ENCODE measurements at regions not wholly inside any gene's neighbourhood (a gene's known extent, or its start where the extent isn't known, plus 50 kb on each side); places are given as distances from the start of the nearest gene placed in this dataset.
A peak's percentile ranks its signal among the peaks of the same experiment; 100 is the strongest.

DNA sequence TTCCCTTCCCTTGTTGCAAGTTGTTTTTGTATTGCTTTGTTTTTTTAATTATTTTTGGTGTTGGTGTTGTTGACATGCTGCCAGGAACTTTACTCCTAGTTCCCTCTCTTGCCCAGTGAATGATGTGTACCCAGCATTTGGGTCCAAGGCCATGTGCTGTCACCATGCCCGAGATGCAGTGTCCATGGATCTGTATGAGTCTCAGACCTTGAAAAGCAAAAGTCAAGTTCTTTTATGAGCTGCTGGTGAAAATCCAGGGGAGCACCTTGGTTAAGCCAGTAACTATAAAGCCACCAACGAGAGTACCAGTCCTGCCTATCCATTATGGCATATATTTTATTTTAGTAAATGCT, 236.4 kb downstream of the BCL11A start:
- peaks cover 15% of the 10 kb centered on the region for H3K4me1 ChIP-seq
- intact Hi-C loops (cut with DNase I) = no loop called here
- 40 to 43% methylated on average over 2 of the region's 2 CpGs for WGBS, 2 donors
- H3K27ac ChIP-seq = no peak overlapping the region
- H3K36me3 ChIP-seq (replicated peaks in 1 of 2; ENCODE audit: insufficient read depth in 1 of 2, low read depth in 2 of 2) = no peaks in the 10 kb centered on the region
- no peak overlapping the region for H3K4me3 ChIP-seq
- ATAC-seq (no peak), DNase-seq (no peak)
- H3K27me3 ChIP-seq = no peaks in the 10 kb centered on the region
- H3K9me3 ChIP-seq = no peaks in the 10 kb centered on the region
- TF ChIP-seq, protein P1, sequence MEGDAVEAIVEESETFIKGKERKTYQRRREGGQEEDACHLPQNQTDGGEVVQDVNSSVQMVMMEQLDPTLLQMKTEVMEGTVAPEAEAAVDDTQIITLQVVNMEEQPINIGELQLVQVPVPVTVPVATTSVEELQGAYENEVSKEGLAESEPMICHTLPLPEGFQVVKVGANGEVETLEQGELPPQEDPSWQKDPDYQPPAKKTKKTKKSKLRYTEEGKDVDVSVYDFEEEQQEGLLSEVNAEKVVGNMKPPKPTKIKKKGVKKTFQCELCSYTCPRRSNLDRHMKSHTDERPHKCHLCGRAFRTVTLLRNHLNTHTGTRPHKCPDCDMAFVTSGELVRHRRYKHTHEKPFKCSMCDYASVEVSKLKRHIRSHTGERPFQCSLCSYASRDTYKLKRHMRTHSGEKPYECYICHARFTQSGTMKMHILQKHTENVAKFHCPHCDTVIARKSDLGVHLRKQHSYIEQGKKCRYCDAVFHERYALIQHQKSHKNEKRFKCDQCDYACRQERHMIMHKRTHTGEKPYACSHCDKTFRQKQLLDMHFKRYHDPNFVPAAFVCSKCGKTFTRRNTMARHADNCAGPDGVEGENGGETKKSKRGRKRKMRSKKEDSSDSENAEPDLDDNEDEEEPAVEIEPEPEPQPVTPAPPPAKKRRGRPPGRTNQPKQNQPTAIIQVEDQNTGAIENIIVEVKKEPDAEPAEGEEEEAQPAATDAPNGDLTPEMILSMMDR (IDR thresholded peaks at IDR 0.05) = no peak
- TF ChIP-seq POLR2A (IDR thresholded peaks at IDR 0.05) = no peak

DNA sequence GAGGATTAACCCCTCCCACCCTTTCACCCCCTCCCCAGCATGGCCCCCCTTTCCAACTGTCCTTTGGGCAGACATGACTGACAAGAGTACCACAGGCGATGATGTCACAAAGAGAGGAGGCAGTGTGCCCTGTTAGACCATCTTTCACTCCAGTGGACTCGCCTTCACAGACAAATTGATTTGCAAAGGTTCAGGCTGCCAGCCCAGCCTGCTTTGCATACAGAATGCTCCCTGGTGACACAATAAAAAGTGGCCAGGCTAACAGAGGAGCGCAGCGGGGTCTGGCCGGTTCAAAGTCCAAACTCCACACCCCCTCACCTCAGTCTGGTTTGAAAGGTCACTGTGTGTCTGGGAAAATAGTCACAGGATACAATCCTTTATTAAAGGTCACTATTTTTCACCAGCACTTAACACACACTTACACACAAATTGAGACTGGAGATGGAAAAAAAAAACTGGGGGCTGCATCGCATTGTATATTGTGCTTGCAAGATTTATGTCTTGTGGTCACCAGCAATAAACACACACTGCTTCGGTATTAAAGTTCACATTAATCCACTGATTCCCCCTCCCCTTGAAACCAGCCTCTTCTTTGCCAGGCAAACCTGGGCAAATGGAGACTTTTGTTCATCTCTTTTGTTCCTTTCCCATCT, 236.9 kb downstream of the BCL11A start:
- Histone ChIP-seq H3K27me3 (no peaks in the 10 kb centered on the region), H3K36me3 (replicated peaks in 1 of 2; ENCODE audit: insufficient read depth in 1 of 2, low read depth in 2 of 2) (no peaks in the 10 kb centered on the region), H3K27ac (no peak overlapping the region), H3K9me3 (no peaks in the 10 kb centered on the region), H3K4me3 (no peak overlapping the region), H3K4me1 (peaks cover 15% of the 10 kb centered on the region)
- intact Hi-C loops (cut with DNase I) = no loop called here
- ATAC-seq (peak; percentile 47), DNase-seq (peak in 1 of 4 donors; percentile 15)
- WGBS, 2 donors = 30 to 39% methylated on average over 7 of the region's 7 CpGs
- no peak for TF ChIP-seq POLR2A (IDR thresholded peaks at IDR 0.05)
- TF ChIP-seq, protein P1 (IDR thresholded peaks at IDR 0.05) = no peak

DNA sequence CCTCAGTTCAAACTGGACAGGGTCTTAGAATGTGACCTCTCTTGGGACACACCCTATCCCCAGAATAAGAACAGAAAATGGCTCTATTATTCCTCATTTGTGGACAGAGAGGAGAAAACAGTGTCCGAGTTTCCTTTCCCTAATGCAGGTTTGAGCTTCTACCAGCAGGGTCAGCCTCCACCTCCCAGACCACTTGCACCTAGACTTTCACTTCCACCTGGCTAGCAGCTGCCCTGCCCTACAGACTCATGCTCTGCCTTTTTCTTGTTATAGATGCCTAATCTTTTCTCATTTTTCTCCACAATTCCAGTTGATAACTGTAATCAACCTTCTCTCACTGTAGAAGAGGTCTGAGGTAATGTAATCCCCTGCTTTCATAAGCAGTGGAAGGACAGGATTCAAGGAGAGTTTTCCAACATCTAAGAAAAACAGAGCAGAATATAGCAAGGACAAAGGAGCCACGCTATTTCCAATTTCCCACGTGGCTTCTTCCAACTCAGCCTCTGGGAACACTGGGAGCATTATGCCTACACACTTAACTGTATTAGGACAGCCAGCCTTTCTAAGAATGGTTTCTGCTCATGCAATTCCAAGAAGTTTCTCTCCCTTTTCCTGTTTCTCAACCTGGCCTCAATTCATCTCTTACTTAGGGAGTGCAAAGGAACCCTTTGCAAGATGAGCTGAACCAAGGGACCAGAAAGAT, 239.8 kb downstream of the BCL11A start:
- H3K27ac ChIP-seq = no peak overlapping the region
- TF ChIP-seq, protein P1 (IDR thresholded peaks at IDR 0.05) = no peak
- TF ChIP-seq POLR2A (IDR thresholded peaks at IDR 0.05) = no peak
- no peaks in the 10 kb centered on the region for H3K36me3 ChIP-seq (replicated peaks in 1 of 2; ENCODE audit: insufficient read depth in 1 of 2, low read depth in 2 of 2)
- H3K4me1 ChIP-seq = peaks cover 15% of the 10 kb centered on the region
- H3K9me3 ChIP-seq = no peaks in the 10 kb centered on the region
- WGBS, 2 donors = 77 to 82% methylated on average over 3 of the region's 3 CpGs
- no peak for ATAC-seq
- H3K4me3 ChIP-seq = no peak overlapping the region
- DNase-seq = no peak
- intact Hi-C loops (cut with DNase I) = no loop called here
- no peaks in the 10 kb centered on the region for H3K27me3 ChIP-seq

DNA sequence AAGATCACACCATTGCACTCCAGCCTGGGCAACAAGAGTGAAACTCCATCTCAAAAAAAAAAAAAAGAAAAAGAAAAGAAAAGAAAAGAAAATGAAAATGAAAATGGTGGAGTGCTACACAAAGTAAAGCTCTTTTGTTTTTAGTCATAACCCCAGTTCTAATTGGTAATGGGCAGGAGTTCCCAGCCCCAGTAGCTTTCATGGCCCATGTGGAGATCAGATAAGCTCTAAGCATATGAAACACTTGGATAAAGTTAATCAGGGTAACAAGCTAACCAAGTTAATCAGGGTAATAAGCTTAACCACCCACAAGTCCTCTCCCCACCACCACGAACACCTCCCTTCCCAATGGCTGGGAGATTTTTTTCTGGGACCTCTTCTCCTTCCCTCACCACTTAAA, 240.8 kb downstream of the BCL11A start:
- H3K4me1 ChIP-seq = peaks cover 15% of the 10 kb centered on the region
- intact Hi-C loops (cut with DNase I) = no loop called here
- TF ChIP-seq, protein P1 (IDR thresholded peaks at IDR 0.05) = no peak
- no peak for TF ChIP-seq POLR2A (IDR thresholded peaks at IDR 0.05)
- no peak overlapping the region for H3K27ac ChIP-seq
- no peak overlapping the region for H3K4me3 ChIP-seq
- DNase-seq (no peak), ATAC-seq (no peak)
- WGBS, 2 donors = 26 to 100% methylated on average over 1 of the region's 1 CpG
- H3K27me3 ChIP-seq = no peaks in the 10 kb centered on the region
- no peaks in the 10 kb centered on the region for H3K36me3 ChIP-seq (replicated peaks in 1 of 2; ENCODE audit: insufficient read depth in 1 of 2, low read depth in 2 of 2)
- no peaks in the 10 kb centered on the region for H3K9me3 ChIP-seq

DNA sequence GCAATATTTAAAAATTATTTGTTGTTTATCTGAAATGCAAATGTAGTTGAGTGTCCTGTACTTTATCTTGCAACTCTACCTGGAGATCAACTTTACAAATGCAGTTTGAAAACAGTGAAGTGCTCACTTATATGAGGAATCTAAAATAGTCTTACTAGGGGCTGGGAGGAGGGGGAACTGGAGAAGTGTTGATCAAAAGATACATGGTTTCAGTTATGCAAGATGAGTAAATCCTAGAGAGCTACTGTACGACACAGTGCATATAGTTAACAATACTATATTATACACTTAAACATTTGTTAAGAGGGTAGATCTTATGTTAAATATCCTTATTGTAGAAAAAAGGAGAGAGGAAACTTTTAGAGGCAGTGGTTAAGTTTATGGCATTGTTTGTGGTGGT, 241.9 kb downstream of the BCL11A start:
- Histone ChIP-seq H3K27me3 (no peaks in the 10 kb centered on the region), H3K4me1 (peaks cover 9% of the 10 kb centered on the region), H3K9me3 (no peaks in the 10 kb centered on the region), H3K36me3 (replicated peaks in 1 of 2; ENCODE audit: insufficient read depth in 1 of 2, low read depth in 2 of 2) (no peaks in the 10 kb centered on the region), H3K27ac (no peak overlapping the region), H3K4me3 (no peak overlapping the region)
- TF ChIP-seq, protein P1 (IDR thresholded peaks at IDR 0.05) = no peak
- TF ChIP-seq POLR2A (IDR thresholded peaks at IDR 0.05) = no peak
- WGBS, 2 donors = 86 to 93% methylated on average over 1 of the region's 1 CpG
- ATAC-seq (no peak), DNase-seq (no peak)
- intact Hi-C loops (cut with DNase I) = no loop called here
